ENCODE measurements at regions not wholly inside any gene's neighbourhood (a gene's known extent, or its start where the extent isn't known, plus 50 kb on each side); places are given as distances from the start of the nearest gene placed in this dataset.

DNA sequence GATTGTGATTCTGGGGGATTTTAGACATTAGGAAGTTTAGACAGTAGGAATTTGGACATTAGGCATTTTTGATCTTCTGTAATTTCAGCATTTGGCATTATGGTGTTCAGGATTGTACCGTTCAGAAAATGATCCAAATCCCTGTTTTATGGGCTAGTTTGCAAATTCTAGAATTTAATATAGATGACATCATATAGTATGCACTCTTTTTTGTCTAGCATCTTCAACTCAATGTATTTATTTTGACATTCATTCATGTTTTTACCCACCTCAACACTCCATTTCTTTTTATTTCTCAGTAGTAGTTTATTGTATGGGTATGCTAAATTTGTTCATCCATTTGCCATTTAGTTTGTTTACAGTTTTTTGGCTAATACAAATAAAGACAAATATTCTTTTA lies 105.3 kb upstream of the ZPLD1 start:
- ATAC-seq = no peak
- TF ChIP-seq, protein P1, sequence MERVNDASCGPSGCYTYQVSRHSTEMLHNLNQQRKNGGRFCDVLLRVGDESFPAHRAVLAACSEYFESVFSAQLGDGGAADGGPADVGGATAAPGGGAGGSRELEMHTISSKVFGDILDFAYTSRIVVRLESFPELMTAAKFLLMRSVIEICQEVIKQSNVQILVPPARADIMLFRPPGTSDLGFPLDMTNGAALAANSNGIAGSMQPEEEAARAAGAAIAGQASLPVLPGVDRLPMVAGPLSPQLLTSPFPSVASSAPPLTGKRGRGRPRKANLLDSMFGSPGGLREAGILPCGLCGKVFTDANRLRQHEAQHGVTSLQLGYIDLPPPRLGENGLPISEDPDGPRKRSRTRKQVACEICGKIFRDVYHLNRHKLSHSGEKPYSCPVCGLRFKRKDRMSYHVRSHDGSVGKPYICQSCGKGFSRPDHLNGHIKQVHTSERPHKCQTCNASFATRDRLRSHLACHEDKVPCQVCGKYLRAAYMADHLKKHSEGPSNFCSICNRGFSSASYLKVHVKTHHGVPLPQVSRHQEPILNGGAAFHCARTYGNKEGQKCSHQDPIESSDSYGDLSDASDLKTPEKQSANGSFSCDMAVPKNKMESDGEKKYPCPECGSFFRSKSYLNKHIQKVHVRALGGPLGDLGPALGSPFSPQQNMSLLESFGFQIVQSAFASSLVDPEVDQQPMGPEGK (CRISPR knock-in tag; IDR thresholded peaks at IDR 0.05; ENCODE audit: borderline replicate concordance) = no peak
- TF ChIP-seq TOX (CRISPR knock-in tag; IDR thresholded peaks at IDR 0.05; ENCODE audit: borderline replicate concordance) = no peak
- no peak for TF ChIP-seq BACH2 (CRISPR knock-in tag; IDR thresholded peaks at IDR 0.05; ENCODE audit: borderline replicate concordance)
- TF ChIP-seq ESRRG (CRISPR knock-in tag; IDR thresholded peaks at IDR 0.05) = no peak
- TF ChIP-seq PPARA (CRISPR knock-in tag; IDR thresholded peaks at IDR 0.05; ENCODE audit: borderline replicate concordance) = no peak
- TF ChIP-seq, protein P2, sequence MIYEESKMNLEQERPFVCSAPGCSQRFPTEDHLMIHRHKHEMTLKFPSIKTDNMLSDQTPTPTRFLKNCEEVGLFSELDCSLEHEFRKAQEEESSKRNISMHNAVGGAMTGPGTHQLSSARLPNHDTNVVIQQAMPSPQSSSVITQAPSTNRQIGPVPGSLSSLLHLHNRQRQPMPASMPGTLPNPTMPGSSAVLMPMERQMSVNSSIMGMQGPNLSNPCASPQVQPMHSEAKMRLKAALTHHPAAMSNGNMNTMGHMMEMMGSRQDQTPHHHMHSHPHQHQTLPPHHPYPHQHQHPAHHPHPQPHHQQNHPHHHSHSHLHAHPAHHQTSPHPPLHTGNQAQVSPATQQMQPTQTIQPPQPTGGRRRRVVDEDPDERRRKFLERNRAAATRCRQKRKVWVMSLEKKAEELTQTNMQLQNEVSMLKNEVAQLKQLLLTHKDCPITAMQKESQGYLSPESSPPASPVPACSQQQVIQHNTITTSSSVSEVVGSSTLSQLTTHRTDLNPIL (CRISPR knock-in tag; IDR thresholded peaks at IDR 0.05; ENCODE audit: low read depth) = no peak
- no peak for TF ChIP-seq ZC3H10 (CRISPR knock-in tag; IDR thresholded peaks at IDR 0.05)
- no peak for TF ChIP-seq ZNF565 (CRISPR knock-in tag; conservative IDR thresholded peaks at IDR 0.05; ENCODE audit: low read depth)
- TF ChIP-seq, protein P3, sequence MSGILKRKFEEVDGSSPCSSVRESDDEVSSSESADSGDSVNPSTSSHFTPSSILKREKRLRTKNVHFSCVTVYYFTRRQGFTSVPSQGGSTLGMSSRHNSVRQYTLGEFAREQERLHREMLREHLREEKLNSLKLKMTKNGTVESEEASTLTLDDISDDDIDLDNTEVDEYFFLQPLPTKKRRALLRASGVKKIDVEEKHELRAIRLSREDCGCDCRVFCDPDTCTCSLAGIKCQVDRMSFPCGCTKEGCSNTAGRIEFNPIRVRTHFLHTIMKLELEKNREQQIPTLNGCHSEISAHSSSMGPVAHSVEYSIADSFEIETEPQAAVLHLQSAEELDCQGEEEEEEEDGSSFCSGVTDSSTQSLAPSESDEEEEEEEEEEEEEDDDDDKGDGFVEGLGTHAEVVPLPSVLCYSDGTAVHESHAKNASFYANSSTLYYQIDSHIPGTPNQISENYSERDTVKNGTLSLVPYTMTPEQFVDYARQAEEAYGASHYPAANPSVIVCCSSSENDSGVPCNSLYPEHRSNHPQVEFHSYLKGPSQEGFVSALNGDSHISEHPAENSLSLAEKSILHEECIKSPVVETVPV (CRISPR knock-in tag; IDR thresholded peaks at IDR 0.05) = no peak
- TF ChIP-seq, protein P4, sequence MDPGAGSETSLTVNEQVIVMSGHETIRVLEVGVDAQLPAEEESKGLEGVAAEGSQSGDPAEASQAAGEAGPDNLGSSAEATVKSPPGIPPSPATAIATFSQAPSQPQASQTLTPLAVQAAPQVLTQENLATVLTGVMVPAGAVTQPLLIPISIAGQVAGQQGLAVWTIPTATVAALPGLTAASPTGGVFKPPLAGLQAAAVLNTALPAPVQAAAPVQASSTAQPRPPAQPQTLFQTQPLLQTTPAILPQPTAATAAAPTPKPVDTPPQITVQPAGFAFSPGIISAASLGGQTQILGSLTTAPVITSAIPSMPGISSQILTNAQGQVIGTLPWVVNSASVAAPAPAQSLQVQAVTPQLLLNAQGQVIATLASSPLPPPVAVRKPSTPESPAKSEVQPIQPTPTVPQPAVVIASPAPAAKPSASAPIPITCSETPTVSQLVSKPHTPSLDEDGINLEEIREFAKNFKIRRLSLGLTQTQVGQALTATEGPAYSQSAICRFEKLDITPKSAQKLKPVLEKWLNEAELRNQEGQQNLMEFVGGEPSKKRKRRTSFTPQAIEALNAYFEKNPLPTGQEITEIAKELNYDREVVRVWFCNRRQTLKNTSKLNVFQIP (CRISPR knock-in tag; IDR thresholded peaks at IDR 0.05; ENCODE audit: borderline replicate concordance, low read depth) = no peak

DNA sequence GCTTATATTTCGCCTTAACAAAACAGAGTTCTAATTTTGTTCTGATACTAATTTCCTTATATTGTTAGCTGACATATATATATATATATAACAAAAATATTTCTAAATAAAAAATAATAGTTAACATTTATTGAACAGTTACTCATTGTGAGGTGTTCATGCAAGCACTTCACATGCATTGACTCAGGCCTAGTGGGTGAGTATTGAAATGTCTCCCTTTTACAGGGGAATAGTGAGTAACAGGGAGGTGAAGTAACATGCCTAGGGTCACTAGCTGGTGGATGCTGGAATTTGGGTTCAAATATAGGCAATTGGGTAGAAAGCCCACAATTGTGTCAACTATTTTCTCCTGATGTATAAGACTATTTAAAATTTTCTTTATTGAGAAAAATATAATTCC lies 102.6 kb upstream of the ZPLD1 start:
- TF ChIP-seq OSR1 (CRISPR knock-in tag; IDR thresholded peaks at IDR 0.05) = no peak
- ATAC-seq = no peak

DNA sequence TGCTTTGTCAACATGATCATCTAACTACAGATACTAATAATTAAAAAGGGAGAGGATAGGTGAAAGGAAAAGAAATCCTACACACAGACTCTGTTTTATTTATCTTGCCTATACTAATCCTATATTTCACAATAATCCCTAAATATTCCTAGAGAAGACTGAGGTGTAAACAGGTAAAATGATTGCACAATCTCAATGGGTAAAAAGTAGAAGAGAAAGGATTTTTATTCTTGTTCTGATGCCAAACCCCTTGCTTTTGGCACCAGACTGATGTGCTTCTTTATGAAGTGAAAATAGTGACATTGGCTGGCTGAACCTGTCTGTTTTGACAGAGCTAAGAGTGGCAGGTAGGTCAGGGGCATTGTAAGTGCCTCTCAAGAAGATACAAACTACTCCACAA lies 101.9 kb upstream of the ZPLD1 start:
- TF ChIP-seq ZNF565 (CRISPR knock-in tag; conservative IDR thresholded peaks at IDR 0.05; ENCODE audit: low read depth) (no peak), ESRRG (CRISPR knock-in tag; IDR thresholded peaks at IDR 0.05) (no peak), TOX (CRISPR knock-in tag; IDR thresholded peaks at IDR 0.05; ENCODE audit: borderline replicate concordance) (no peak), TCF4 (CRISPR knock-in tag; IDR thresholded peaks at IDR 0.05; ENCODE audit: borderline replicate concordance) (no peak), ZC3H10 (CRISPR knock-in tag; IDR thresholded peaks at IDR 0.05) (no peak), PPARA (CRISPR knock-in tag; IDR thresholded peaks at IDR 0.05; ENCODE audit: borderline replicate concordance) (no peak), SNAI2 (CRISPR knock-in tag; IDR thresholded peaks at IDR 0.05) (no peak), ZFP3 (CRISPR knock-in tag; IDR thresholded peaks at IDR 0.05) (no peak), OSR1 (CRISPR knock-in tag; IDR thresholded peaks at IDR 0.05) (no peak), GLIS3 (CRISPR knock-in tag; IDR thresholded peaks at IDR 0.05) (no peak), RARB (CRISPR knock-in tag; IDR thresholded peaks at IDR 0.05) (no peak), CSDC2 (CRISPR knock-in tag; IDR thresholded peaks at IDR 0.05) (no peak)
- TF ChIP-seq, protein P1 (CRISPR knock-in tag; IDR thresholded peaks at IDR 0.05; ENCODE audit: borderline replicate concordance) = no peak
- TF ChIP-seq, protein P3 (CRISPR knock-in tag; IDR thresholded peaks at IDR 0.05) = no peak
- TF ChIP-seq, protein P5, sequence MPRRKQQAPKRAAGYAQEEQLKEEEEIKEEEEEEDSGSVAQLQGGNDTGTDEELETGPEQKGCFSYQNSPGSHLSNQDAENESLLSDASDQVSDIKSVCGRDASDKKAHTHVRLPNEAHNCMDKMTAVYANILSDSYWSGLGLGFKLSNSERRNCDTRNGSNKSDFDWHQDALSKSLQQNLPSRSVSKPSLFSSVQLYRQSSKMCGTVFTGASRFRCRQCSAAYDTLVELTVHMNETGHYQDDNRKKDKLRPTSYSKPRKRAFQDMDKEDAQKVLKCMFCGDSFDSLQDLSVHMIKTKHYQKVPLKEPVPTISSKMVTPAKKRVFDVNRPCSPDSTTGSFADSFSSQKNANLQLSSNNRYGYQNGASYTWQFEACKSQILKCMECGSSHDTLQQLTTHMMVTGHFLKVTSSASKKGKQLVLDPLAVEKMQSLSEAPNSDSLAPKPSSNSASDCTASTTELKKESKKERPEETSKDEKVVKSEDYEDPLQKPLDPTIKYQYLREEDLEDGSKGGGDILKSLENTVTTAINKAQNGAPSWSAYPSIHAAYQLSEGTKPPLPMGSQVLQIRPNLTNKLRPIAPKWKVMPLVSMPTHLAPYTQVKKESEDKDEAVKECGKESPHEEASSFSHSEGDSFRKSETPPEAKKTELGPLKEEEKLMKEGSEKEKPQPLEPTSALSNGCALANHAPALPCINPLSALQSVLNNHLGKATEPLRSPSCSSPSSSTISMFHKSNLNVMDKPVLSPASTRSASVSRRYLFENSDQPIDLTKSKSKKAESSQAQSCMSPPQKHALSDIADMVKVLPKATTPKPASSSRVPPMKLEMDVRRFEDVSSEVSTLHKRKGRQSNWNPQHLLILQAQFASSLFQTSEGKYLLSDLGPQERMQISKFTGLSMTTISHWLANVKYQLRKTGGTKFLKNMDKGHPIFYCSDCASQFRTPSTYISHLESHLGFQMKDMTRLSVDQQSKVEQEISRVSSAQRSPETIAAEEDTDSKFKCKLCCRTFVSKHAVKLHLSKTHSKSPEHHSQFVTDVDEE (CRISPR knock-in tag; IDR thresholded peaks at IDR 0.05) = no peak
- ATAC-seq = no peak
